ENCODE measurements at regions not wholly inside any gene's neighbourhood (a gene's known extent, or its start where the extent isn't known, plus 50 kb on each side); places are given as distances from the start of the nearest gene placed in this dataset.

DNA sequence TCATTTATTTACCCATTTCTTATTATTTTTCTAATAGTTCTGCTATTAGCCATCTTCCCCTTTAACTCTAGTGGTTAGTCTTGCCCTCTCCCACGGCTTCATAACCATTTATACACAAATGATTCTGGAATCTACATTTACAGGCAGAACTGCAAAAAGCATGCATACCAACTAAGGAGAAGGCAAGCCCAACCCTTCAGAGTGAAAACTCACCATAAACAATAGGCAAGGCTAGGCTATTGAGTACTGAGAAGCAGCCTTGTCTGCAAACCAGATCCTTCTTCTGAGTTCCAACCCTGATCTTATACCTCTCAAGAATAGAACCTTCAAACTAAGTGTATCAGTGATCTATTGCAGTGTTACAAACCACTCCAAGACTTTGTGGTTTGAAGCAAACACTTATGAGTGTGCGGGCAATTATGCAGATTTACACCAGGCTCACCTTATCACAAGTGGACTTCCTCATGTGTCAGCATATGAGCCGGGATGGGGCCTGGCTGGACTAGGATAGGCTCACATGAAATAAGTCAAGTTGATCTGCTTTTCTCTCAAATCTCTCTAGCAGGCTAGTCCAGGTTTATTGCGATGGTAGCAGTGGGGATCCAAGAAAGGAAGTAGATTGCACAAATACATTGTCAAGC is 896.9 kb upstream of the PHF14 start:
- TF ChIP-seq, protein P1, sequence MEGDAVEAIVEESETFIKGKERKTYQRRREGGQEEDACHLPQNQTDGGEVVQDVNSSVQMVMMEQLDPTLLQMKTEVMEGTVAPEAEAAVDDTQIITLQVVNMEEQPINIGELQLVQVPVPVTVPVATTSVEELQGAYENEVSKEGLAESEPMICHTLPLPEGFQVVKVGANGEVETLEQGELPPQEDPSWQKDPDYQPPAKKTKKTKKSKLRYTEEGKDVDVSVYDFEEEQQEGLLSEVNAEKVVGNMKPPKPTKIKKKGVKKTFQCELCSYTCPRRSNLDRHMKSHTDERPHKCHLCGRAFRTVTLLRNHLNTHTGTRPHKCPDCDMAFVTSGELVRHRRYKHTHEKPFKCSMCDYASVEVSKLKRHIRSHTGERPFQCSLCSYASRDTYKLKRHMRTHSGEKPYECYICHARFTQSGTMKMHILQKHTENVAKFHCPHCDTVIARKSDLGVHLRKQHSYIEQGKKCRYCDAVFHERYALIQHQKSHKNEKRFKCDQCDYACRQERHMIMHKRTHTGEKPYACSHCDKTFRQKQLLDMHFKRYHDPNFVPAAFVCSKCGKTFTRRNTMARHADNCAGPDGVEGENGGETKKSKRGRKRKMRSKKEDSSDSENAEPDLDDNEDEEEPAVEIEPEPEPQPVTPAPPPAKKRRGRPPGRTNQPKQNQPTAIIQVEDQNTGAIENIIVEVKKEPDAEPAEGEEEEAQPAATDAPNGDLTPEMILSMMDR (conservative IDR thresholded peaks at IDR 0.05): no peak
- no peak overlapping the region for H3K27ac ChIP-seq

DNA sequence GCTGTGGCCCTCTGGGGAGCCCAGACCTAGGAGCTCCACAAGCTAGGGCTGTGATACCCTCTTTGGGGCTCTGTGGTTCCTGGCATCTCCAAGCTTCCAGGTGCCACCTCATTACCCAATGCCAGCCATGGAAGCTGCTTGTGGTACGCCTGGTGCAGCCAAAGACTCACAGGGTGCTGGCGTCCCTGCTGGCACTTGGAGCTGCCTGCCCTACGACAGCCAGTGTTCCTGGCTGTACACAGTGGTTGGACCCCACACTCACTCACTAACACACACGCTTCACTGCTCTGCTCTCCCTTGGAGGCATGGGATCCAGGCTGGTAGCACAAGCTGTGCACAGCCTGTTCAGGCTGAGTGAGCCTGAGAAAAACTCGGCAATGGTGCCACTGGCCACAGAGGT is 894.1 kb upstream of the PHF14 start:
- H3K27ac ChIP-seq: no peak overlapping the region
- TF ChIP-seq, protein P1 (conservative IDR thresholded peaks at IDR 0.05): no peak

DNA sequence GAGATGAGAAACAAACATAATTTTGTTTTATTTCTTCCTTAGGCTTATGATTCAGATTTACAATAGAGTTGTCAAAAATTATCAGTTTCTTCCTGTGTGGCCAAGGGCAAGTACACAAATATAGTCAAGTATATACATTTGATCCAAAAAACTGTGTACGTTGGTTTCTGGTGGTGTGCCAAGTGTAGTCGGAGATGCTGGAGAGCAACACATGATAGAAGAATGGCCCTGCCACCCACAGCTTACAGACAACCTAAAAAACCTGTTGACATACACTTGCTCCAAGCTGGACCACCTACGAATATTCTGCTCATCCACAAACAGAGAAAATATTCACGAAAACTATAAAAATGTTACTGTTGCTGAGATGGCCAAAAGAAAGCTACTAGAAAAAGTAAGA is 890.8 kb upstream of the PHF14 start:
- TF ChIP-seq, protein P1 (conservative IDR thresholded peaks at IDR 0.05): no peak
- no peak overlapping the region for H3K27ac ChIP-seq

DNA sequence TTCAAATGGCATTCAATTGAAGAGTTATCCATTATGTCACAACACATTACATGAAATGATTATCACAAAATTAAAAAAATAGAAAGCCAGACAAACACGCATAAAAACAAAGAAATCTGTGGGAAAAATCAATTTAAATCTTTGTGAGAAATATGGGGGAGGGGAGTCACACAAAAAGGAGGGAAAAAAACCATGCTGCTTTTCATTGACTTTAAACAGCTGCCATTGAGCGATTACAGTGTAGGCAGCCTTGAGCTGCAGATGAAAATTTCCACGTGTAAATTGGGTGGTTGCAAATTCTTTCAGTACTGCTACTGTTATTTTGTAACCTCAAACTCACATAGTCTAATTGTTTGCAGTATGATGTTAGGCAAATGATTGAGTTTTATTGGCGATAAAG is 889.9 kb upstream of the PHF14 start:
- TF ChIP-seq, protein P1 (conservative IDR thresholded peaks at IDR 0.05): no peak
- H3K27ac ChIP-seq: no peak overlapping the region

DNA sequence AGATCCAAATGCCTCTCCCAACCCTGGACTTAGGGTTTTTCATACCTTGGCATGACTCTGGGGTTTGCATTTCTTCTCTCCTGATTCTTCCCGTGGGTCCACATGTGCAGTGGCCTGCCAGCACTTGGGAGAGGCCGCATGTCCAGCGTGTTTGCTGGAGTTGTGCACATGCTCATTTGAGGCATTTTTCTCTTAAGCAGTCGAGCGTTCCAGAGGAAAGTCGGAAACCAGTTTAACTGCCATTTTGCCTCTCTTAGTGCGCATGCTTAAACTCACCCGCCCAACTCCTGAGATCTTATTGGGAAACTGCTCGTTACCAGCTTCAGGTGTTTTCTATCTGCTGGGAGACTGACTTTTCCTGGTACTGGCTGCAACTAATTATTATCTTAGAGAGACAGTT is 888.4 kb upstream of the PHF14 start:
- H3K27ac ChIP-seq: no peak overlapping the region
- TF ChIP-seq, protein P1 (conservative IDR thresholded peaks at IDR 0.05): no peak

DNA sequence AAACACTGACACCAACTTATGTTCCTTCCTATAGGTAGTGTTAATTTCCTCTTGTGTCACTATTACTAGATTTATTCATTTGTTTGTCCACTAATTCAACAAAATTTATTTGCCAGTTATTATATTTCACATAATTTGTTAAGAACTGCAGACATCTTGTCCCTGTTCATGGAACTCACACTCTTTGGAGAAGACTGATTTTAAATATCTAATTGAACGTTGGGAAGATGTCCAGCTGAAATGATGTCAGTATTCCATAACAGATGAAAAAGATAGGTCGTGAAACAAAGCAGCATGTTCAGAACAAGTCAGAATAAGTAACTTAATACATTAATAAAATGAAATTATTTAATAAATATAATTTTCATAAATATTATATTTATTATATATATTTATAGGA is 873.1 kb upstream of the PHF14 start:
- TF ChIP-seq, protein P1 (conservative IDR thresholded peaks at IDR 0.05): no peak
- no peak overlapping the region for H3K27ac ChIP-seq

DNA sequence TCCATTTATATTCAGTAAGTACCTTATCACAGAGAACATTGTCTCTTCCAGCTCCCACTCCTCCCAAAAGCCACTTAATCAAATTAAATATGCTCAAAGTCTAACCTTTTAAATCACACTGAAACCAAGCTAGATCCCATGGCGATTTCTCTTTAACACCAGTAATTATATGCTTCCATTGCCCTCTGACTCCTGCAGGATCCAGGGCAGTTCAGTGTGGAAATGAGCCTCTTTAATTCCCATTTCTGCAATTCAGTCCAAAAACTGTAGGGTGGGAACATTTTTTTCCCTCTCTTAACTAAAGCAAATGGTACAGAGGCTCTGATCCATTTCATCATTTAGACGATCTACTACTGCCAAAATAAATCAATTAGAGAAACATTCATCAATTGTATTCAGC is 872.3 kb upstream of the PHF14 start:
- H3K27ac ChIP-seq: no peak overlapping the region
- TF ChIP-seq, protein P1 (conservative IDR thresholded peaks at IDR 0.05): no peak
